Ishikawa (cell line): ENCODE measurements at regions not wholly inside any gene's neighbourhood (a gene's known extent, or its start where the extent isn't known, plus 50 kb on each side); places are given as distances from the start of the nearest gene placed in this dataset.

Source experiments
- EP300 ChIP-seq: IDR thresholded peaks from 2 replicates; pipeline ENCODE4 v1.6.1; 2012; ENCODE audit warnings: borderline replicate concordance
- REST ChIP-seq: IDR thresholded peaks from 2 replicates; pipeline ENCODE4 v1.6.1; 2012; ENCODE audit warnings: low read depth, mild to moderate bottlenecking
- TAF1 ChIP-seq: IDR thresholded peaks from 2 replicates; pipeline ENCODE4 v1.6.1; 2012; ENCODE audit warnings: low read depth, mild to moderate bottlenecking
- YY1 ChIP-seq: IDR thresholded peaks from 2 replicates; pipeline ENCODE4 v1.6.1; 2012; ENCODE audit warnings: low read depth

- TF ChIP-seq TAF1 = no peak
- TF ChIP-seq REST = no peak
- no peak for TF ChIP-seq YY1
- no peak for TF ChIP-seq EP300
Measured at GRCh38 chr7:84446991-84447480, 252.4 kb upstream of the SEMA3A start.
